ENCODE measurements at regions not wholly inside any gene's neighbourhood (a gene's known extent, or its start where the extent isn't known, plus 50 kb on each side); places are given as distances from the start of the nearest gene placed in this dataset.
A peak's percentile ranks its signal among the peaks of the same experiment; 100 is the strongest.

DNA sequence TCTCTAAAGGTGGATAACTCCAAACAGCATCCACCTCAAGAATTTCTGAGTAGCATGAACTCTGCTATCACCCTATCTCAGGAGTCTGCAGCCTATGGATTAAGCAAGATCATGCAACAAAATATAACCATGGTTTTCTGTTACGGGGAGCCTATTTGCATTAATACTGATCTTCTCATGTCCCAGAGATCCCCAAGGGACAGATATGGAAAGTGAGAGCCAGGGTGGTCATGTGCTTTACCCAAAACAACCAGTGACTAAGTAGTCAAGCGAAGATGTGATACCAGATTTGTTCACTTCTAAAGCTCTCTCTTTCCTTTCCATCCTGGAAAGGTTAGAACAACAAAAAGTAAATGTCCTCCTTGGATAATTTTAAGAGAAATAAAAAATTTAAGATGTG is 125.1 kb downstream of the PRRX1 start:
- DNase-seq (ENCODE audit: extremely low read depth, low read depth), result no peak
- TF ChIP-seq CTCF (IDR thresholded peaks at IDR 0.05; ENCODE audit: low read depth, low read length), result no peak

GRCh38 chr1:170790175-170790574 is 126.2 kb downstream of the PRRX1 start:
- no peak for DNase-seq (ENCODE audit: extremely low read depth, low read depth)
- peak; percentile 19 for TF ChIP-seq CTCF (IDR thresholded peaks at IDR 0.05; ENCODE audit: low read depth, low read length)

DNA sequence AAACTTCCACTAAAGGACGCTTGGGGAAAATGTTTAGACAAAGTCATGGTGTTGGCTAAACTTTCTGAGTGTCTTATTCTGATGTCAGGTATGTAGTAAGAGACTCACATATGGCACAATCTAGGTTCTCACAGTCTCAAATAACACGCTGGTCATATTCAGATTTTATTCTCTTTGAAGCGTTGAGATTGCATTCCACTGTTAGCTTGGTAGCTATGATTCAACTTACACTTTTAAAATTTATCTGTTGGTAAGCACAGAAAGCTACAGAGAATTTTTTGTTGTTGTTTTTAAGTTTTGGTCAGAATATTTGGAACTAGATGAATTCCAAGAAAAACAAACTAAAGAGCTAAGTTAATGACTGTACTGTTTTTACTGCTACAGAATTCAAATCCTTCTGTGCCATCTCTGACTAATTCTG is 126.7 kb downstream of the PRRX1 start:
- no peak for TF ChIP-seq CTCF (IDR thresholded peaks at IDR 0.05; ENCODE audit: low read depth, low read length)
- DNase-seq (ENCODE audit: extremely low read depth, low read depth), result peak; percentile 91

GRCh38 chr1:170791941-170792340 is 128.0 kb downstream of the PRRX1 start:
- TF ChIP-seq CTCF (IDR thresholded peaks at IDR 0.05; ENCODE audit: low read depth, low read length), result no peak; the same call in 1 of the 2 replicates
- peak; percentile 31 for DNase-seq (ENCODE audit: extremely low read depth, low read depth)

- DNase-seq (ENCODE audit: extremely low read depth, low read depth), result no peak
- TF ChIP-seq CTCF (IDR thresholded peaks at IDR 0.05; ENCODE audit: low read depth, low read length), result no peak
Measured at GRCh38 chr1:170800265-170800664, 135.1 kb upstream of the MROH9 start.

DNA sequence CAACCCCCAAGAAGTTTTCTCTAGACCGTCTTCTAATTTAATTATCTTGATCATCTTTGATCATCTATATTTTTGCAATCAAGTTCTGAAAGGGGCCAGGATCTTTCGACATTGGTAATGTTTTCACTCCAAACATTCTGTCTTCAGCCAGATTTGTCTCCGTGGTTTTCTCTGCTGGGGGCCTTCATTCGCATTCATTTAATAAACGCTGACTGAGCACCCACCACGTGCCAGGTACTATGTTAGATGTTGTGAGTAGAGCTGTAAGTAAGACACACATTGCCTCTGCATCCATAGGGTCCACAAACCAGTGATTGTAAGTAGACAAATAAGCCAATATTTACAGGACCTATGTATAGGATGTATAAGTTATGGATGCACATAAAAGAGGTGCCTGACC is 134.5 kb upstream of the MROH9 start:
- DNase-seq (ENCODE audit: extremely low read depth, low read depth), result no peak
- no peak for TF ChIP-seq CTCF (IDR thresholded peaks at IDR 0.05; ENCODE audit: low read depth, low read length)

DNA sequence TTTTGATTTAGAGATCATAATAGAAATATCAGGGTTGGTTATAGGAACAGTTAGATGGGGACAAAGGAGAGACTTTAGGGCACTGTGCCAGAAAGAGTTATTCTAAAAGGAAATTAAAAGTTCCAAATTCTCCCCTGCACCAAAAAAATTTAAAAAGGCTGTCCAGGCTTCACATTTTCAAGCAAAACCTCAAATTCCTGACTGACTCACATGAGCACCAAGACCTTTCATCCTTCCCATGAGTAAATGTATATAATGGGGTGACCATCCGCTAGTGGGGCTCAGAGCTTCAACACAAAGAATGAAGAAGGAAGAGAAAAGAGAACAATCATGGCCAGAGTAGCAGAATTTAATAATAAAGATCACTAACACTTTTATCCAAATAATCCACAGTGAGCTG is 131.6 kb upstream of the MROH9 start:
- no peak for DNase-seq (ENCODE audit: extremely low read depth, low read depth)
- no peak for TF ChIP-seq CTCF (IDR thresholded peaks at IDR 0.05; ENCODE audit: low read depth, low read length)
